Spleen (tissue), 11 donors: ENCODE measurements at regions not wholly inside any gene's neighbourhood (a gene's known extent, or its start where the extent isn't known, plus 50 kb on each side); places are given as distances from the start of the nearest gene placed in this dataset.

ENCODE experiments used
- DNase-seq: peaks from one replicate; pipeline ENCODE4 v3.0.0-alpha.2; 2020
- H3K27ac ChIP-seq, 8 donors: fragments of 200-600 bp; sonication (generic) in 7 of 8; 1 replicate in 4 of 8; 2 replicates in 4 of 8; pipeline versions ENCODE4 v1.5.0 to v1.8.0; 2016 to 2021; ENCODE audit warnings: inconsistent platforms in 4 of 8, mild to moderate bottlenecking in 4 of 8, moderate library complexity in 1 of 8
- H3K27me3 ChIP-seq, 7 donors: fragments of 200-600 bp; sonication (generic) in 6 of 7; replicated peaks in 1 of 7; 1 replicate in 4 of 7; 2 replicates in 3 of 7; pipeline versions ENCODE4 v1.5.0 to v1.8.0; 2016 to 2021; ENCODE audit warnings: inconsistent platforms in 3 of 7, mild to moderate bottlenecking in 1 of 7
- H3K36me3 ChIP-seq, 6 donors: fragments of 200-600 bp; sonication (generic) in 5 of 6; 1 replicate in 4 of 6; 2 replicates in 2 of 6; pipeline versions ENCODE4 v1.5.0 to v1.8.0; 2016 to 2021; ENCODE audit warnings: inconsistent platforms in 2 of 6
- H3K4me1 ChIP-seq, 6 donors: fragments of 200-600 bp; sonication (generic) in 5 of 6; 1 replicate in 3 of 6; 2 replicates in 3 of 6; pipeline versions ENCODE4 v1.5.0 to v1.8.0; 2016 to 2021; ENCODE audit warnings: inconsistent platforms in 3 of 6
- H3K4me3 ChIP-seq, 8 donors: fragments of 200-600 bp; sonication (generic) in 7 of 8; 1 replicate in 4 of 8; 2 replicates in 4 of 8; pipeline versions ENCODE4 v1.5.0 to v1.8.0; 2016 to 2021; ENCODE audit warnings: inconsistent platforms in 4 of 8, mild to moderate bottlenecking in 4 of 8, moderate library complexity in 2 of 8
- H3K9me3 ChIP-seq, 8 donors: fragments of 200-600 bp; sonication (generic) in 7 of 8; 1 replicate in 4 of 8; 2 replicates in 4 of 8; pipeline versions ENCODE4 v1.5.0 to v1.8.0; 2016 to 2021; ENCODE audit warnings: inconsistent platforms in 4 of 8
- POLR2A ChIP-seq, 3 donors: fragments of 450-650 bp; IDR thresholded peaks; one replicate each; pipeline ENCODE4 v1.5.1; 2017; ENCODE audit warnings: antibody characterized with exemption in 3 of 3, mild to moderate bottlenecking in 1 of 3
- POLR2AphosphoS5 ChIP-seq, 3 donors: sonication (generic); formaldehyde crosslinking; IDR thresholded peaks; one replicate each; pipeline ENCODE4 v1.5.1; 2017; ENCODE audit warnings: antibody characterized with exemption in 3 of 3
- WGBS, 5 donors: extraction: QIAGEN DNeasy Blood & Tissue Kit in 3 of 5; methylation state at CpG; one replicate each; pipeline versions ENCODE4 v1.1.5 to v1.1.7; 2013 to 2018; 5-methylcytosine and 5-hydroxymethylcytosine counted together
- intact Hi-C: fragments of 100-400 bp; cut with DNase I; formaldehyde crosslinking; loops from one replicate; pipeline ENCODE4 v1.15.0; 2023; ENCODE audit warnings: low total_unique reads
- TF ChIP-seq, protein P1 (sequence below), 11 experiments: fragments of 200-600 bp in 7 of 11; fragments of 450-650 bp in 4 of 11; sonication (generic) in 4 of 11; IDR thresholded peaks in 8 of 11; conservative IDR thresholded peaks in 3 of 11; 1 replicate in 7 of 11; 2 replicates in 4 of 11; pipeline versions ENCODE4 v1.4.0 to v1.8.0; 2016 to 2021; ENCODE audit warnings: antibody characterized with exemption in 11 of 11, inconsistent platforms in 4 of 11, mild to moderate bottlenecking in 1 of 11
- donor health status: healthy with polysubstance abuse.
- donor health status: DM: no; HTN: no; CAD: no; lungs with moderate emphysema.
- donor health status: DM: no; HTN: no; CAD: no.
- donor health status: Bipolar disorder and iron deficiency.
- donor health status: healthy.
- donor health status: DM: no; HTN: no; CAD: no.
- donor health status: DM: yes; HTN: yes; CAD: no.

GRCh38 chr4:111934314-111934713 lies 210.9 kb upstream of the FAM241A start:
- H3K4me1 ChIP-seq = no peaks in the 10 kb centered on the region
- no peak for DNase-seq
- no peaks in the 10 kb centered on the region for H3K9me3 ChIP-seq
- H3K27ac ChIP-seq = no peak overlapping the region
- no peaks in the 10 kb centered on the region for H3K27me3 ChIP-seq
- TF ChIP-seq POLR2A (IDR thresholded peaks at IDR 0.05) = no peak
- TF ChIP-seq, protein P1, sequence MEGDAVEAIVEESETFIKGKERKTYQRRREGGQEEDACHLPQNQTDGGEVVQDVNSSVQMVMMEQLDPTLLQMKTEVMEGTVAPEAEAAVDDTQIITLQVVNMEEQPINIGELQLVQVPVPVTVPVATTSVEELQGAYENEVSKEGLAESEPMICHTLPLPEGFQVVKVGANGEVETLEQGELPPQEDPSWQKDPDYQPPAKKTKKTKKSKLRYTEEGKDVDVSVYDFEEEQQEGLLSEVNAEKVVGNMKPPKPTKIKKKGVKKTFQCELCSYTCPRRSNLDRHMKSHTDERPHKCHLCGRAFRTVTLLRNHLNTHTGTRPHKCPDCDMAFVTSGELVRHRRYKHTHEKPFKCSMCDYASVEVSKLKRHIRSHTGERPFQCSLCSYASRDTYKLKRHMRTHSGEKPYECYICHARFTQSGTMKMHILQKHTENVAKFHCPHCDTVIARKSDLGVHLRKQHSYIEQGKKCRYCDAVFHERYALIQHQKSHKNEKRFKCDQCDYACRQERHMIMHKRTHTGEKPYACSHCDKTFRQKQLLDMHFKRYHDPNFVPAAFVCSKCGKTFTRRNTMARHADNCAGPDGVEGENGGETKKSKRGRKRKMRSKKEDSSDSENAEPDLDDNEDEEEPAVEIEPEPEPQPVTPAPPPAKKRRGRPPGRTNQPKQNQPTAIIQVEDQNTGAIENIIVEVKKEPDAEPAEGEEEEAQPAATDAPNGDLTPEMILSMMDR (IDR thresholded peaks at IDR 0.05 in 8 of 11, conservative IDR thresholded peaks at IDR 0.05 in 3 of 11) = no peak
- TF ChIP-seq POLR2AphosphoS5 (IDR thresholded peaks at IDR 0.05) = no peak
- H3K36me3 ChIP-seq = no peaks in the 10 kb centered on the region
- no peak overlapping the region for H3K4me3 ChIP-seq
- intact Hi-C loops = no loop called here

DNA sequence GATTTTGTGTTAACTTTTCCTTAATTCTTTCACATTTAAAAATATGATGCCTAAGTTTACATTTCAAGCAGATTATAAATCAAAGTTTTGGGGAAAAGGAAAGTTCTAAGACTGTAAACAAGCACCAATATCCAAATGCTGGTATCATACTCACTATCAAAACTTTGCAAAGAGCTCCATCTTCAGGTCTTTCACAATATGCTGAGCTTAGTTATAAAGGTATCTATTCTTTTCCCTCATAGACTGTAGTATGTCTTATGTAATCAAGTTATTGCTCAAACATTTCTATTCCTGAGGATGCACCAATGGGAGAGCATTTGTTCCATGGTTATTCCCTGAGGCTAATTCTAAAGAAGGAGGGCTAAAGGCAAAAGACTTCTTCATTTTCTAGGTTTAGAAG lies 207.9 kb upstream of the FAM241A start:
- intact Hi-C loops = no loop called here
- no peaks in the 10 kb centered on the region for H3K9me3 ChIP-seq
- H3K36me3 ChIP-seq = no peaks in the 10 kb centered on the region
- H3K27me3 ChIP-seq = no peaks in the 10 kb centered on the region
- no peak overlapping the region for H3K4me3 ChIP-seq
- TF ChIP-seq, protein P1 (IDR thresholded peaks at IDR 0.05 in 8 of 11, conservative IDR thresholded peaks at IDR 0.05 in 3 of 11) = no peak
- TF ChIP-seq POLR2AphosphoS5 (IDR thresholded peaks at IDR 0.05) (no peak), POLR2A (IDR thresholded peaks at IDR 0.05) (no peak)
- DNase-seq = no peak
- H3K4me1 ChIP-seq = no peaks in the 10 kb centered on the region
- H3K27ac ChIP-seq = no peak overlapping the region

GRCh38 chr4:111941957-111942356 lies 203.3 kb upstream of the FAM241A start:
- intact Hi-C loops = no loop called here
- Histone ChIP-seq H3K9me3 (no peaks in the 10 kb centered on the region), H3K27ac (no peak overlapping the region), H3K36me3 (no peaks in the 10 kb centered on the region), H3K27me3 (no peaks in the 10 kb centered on the region), H3K4me1 (no peaks in the 10 kb centered on the region), H3K4me3 (no peak overlapping the region)
- no peak for TF ChIP-seq POLR2AphosphoS5 (IDR thresholded peaks at IDR 0.05)
- TF ChIP-seq, protein P1 (IDR thresholded peaks at IDR 0.05 in 8 of 11, conservative IDR thresholded peaks at IDR 0.05 in 3 of 11) = no peak
- TF ChIP-seq POLR2A (IDR thresholded peaks at IDR 0.05) = no peak
- DNase-seq = no peak
- WGBS, 5 donors = 75 to 84% (median 79%) methylated on average over 1 of the region's 1 CpG

DNA sequence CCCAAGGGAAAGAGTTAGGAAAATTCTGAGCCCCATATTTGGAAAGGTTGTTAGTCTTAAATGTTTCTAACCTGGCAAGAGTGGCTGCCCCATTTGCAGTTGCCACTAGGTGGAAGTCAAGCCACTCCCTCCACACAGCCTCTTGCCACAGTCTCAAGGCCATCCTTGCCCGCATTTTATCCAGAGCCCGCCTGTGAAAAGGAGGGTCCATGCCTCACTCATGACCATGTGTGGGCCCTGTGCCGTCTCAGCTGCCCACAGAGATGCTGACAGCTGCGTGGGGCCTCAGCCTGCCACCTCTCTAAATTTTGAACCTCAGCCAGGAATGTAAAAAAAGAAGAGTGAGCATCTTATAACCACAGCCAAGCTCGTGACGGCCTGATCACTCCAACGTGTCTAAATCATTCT lies 201.5 kb upstream of the FAM241A start:
- no peak for TF ChIP-seq POLR2A (IDR thresholded peaks at IDR 0.05)
- TF ChIP-seq, protein P1 (IDR thresholded peaks at IDR 0.05 in 8 of 11, conservative IDR thresholded peaks at IDR 0.05 in 3 of 11) = peak in 4 of 11 experiments; percentile 11 to 35 (median 24)
- no peak for TF ChIP-seq POLR2AphosphoS5 (IDR thresholded peaks at IDR 0.05)
- Histone ChIP-seq H3K36me3 (no peaks in the 10 kb centered on the region), H3K4me3 (no peak overlapping the region), H3K9me3 (no peaks in the 10 kb centered on the region), H3K27me3 (no peaks in the 10 kb centered on the region), H3K4me1 (no peaks in the 10 kb centered on the region), H3K27ac (no peak overlapping the region)
- WGBS, 5 donors = 20 to 30% (median 22%) methylated on average over 7 of the region's 7 CpGs
- intact Hi-C loops = no loop called here
- peak; percentile 54 for DNase-seq
